Endodermal cell (in vitro differentiated cells): ENCODE measurements at regions not wholly inside any gene's neighbourhood (a gene's known extent, or its start where the extent isn't known, plus 50 kb on each side); places are given as distances from the start of the nearest gene placed in this dataset.

ENCODE experiments used
- DNase-seq: peaks from one replicate; pipeline ENCODE4 v3.0.0-alpha.2; 2017
- H3K27ac ChIP-seq: 2 replicates; pipeline ENCODE4 v1.5.1; 2013; ENCODE audit warnings: mild to moderate bottlenecking, low read depth, low read length, moderate library complexity
- H3K27me3 ChIP-seq: 2 replicates; pipeline ENCODE4 v1.6.1; 2013; ENCODE audit warnings: mild to moderate bottlenecking, low read length, moderate library complexity; ENCODE audit not compliant: insufficient read depth, control insufficient read depth, poor library complexity, severe bottlenecking
- H3K36me3 ChIP-seq: 2 replicates; pipeline ENCODE4 v1.7.0; 2013; ENCODE audit warnings: mild to moderate bottlenecking, low read length, moderate library complexity; ENCODE audit not compliant: control insufficient read depth, insufficient read depth
- H3K4me1 ChIP-seq: one replicate; pipeline ENCODE4 v1.7.0; 2013; ENCODE audit warnings: low read length; ENCODE audit not compliant: control insufficient read depth, insufficient read depth
- H3K4me3 ChIP-seq: 2 replicates; pipeline ENCODE4 v1.5.1; 2013; ENCODE audit warnings: mild to moderate bottlenecking, low read length, moderate library complexity
- H3K9ac ChIP-seq: 2 replicates; pipeline ENCODE4 v1.6.1; 2013; ENCODE audit warnings: mild to moderate bottlenecking, low read length, moderate library complexity; ENCODE audit not compliant: poor library complexity, severe bottlenecking; ENCODE audit errors: extremely low read depth
- H3K9me3 ChIP-seq: 2 replicates; pipeline ENCODE4 v1.6.1; 2013; ENCODE audit warnings: mild to moderate bottlenecking, low read length, moderate library complexity; ENCODE audit not compliant: control insufficient read depth
- H3K27ac Mint-ChIP-seq: 2 replicates; pipeline ENCODE4 v1.8.0; 2020; ENCODE audit warnings: mixed read lengths
- H3K27me3 Mint-ChIP-seq: 2 replicates; pipeline ENCODE4 v1.8.0; 2021; ENCODE audit warnings: mild to moderate bottlenecking, mixed read lengths; ENCODE audit not compliant: insufficient read depth
- H3K36me3 Mint-ChIP-seq: 2 replicates; pipeline ENCODE4 v1.8.0; 2020; ENCODE audit warnings: low read depth, mixed read lengths
- H3K4me1 Mint-ChIP-seq: 2 replicates; pipeline ENCODE4 v1.8.0; 2020; ENCODE audit warnings: mixed read lengths
- H3K4me3 Mint-ChIP-seq: 2 replicates; pipeline ENCODE4 v1.8.0; 2020; ENCODE audit warnings: mild to moderate bottlenecking, moderate library complexity, mixed read lengths
- H3K9me3 Mint-ChIP-seq: 2 replicates; pipeline ENCODE4 v1.8.0; 2020; ENCODE audit warnings: mild to moderate bottlenecking, mixed read lengths
- CTCF ChIP-seq: fragments of 200-600 bp; sonication (generic); conservative IDR thresholded peaks from 2 replicates; pipeline ENCODE4 v1.5.0; 2021; ENCODE audit warnings: antibody characterized with exemption, mild to moderate bottlenecking
- WGBS, 2 experiments: methylation state at CpG; one replicate each; pipeline versions ENCODE4 v1.1.5 to v1.1.7; 2013; ENCODE audit warnings: missing lambda C conversion rate in 2 of 2, mixed read lengths in 1 of 2; ENCODE audit not compliant: insufficient coverage in 1 of 2, insufficient read length in 1 of 2; 5-methylcytosine and 5-hydroxymethylcytosine counted together

- Histone ChIP-seq H3K4me1 (peaks cover 1% of the 10 kb centered on the region), H3K27ac (no peak overlapping the region), H3K4me3 (no peak overlapping the region), H3K27me3 (no peaks in the 10 kb centered on the region), H3K9ac (no peak overlapping the region), H3K36me3 (no peaks in the 10 kb centered on the region), H3K9me3 (no peaks in the 10 kb centered on the region)
- H3K27ac Mint-ChIP-seq: no peak overlapping the region
- no peaks in the 10 kb centered on the region for H3K36me3 Mint-ChIP-seq
- TF ChIP-seq CTCF: no peak
- no peak overlapping the region for H3K4me3 Mint-ChIP-seq
- no peak for DNase-seq
- peaks cover 1% of the 10 kb centered on the region for H3K4me1 Mint-ChIP-seq
- H3K9me3 Mint-ChIP-seq: no peaks in the 10 kb centered on the region
- H3K27me3 Mint-ChIP-seq: no peaks in the 10 kb centered on the region
Observed at GRCh38 chr6:144417681-144418080, 132.5 kb downstream of the UTRN start.

GRCh38 chr6:144418959-144419545 lies 133.9 kb downstream of the UTRN start:
- Histone ChIP-seq H3K9me3 (no peaks in the 10 kb centered on the region), H3K9ac (no peak overlapping the region), H3K4me1 (peaks cover 10% of the 10 kb centered on the region), H3K27me3 (no peaks in the 10 kb centered on the region), H3K4me3 (no peak overlapping the region), H3K27ac (peak overlapping the region; percentile 63), H3K36me3 (peaks cover 7% of the 10 kb centered on the region)
- Mint-ChIP-seq H3K9me3 (no peaks in the 10 kb centered on the region), H3K4me3 (no peak overlapping the region), H3K36me3 (peaks cover 3% of the 10 kb centered on the region), H3K27ac (no peak overlapping the region), H3K4me1 (peaks cover 12% of the 10 kb centered on the region), H3K27me3 (no peaks in the 10 kb centered on the region)
- WGBS, 2 experiments: 60 to 85% methylated on average over 1 to 6 of the region's 6 CpGs
- DNase-seq: no peak
- no peak for TF ChIP-seq CTCF

GRCh38 chr6:144423167-144423566 lies 138.0 kb downstream of the UTRN start:
- Histone ChIP-seq H3K4me3 (peak overlapping the region; percentile 48), H3K36me3 (peaks cover 39% of the 10 kb centered on the region), H3K4me1 (peaks cover 10% of the 10 kb centered on the region), H3K27me3 (no peaks in the 10 kb centered on the region), H3K9me3 (no peaks in the 10 kb centered on the region), H3K9ac (no peak overlapping the region), H3K27ac (no peak overlapping the region)
- Mint-ChIP-seq H3K27ac (no peak overlapping the region), H3K4me3 (no peak overlapping the region), H3K9me3 (no peaks in the 10 kb centered on the region), H3K27me3 (no peaks in the 10 kb centered on the region), H3K36me3 (peaks cover 18% of the 10 kb centered on the region), H3K4me1 (peaks cover 15% of the 10 kb centered on the region)
- no peak for TF ChIP-seq CTCF
- WGBS, 2 experiments: 62% methylated on average over 3 of the region's 3 CpGs; no CpG with 5 or more reads in 1 of the 2 experiments
- DNase-seq: no peak
